Suppressor macrophage treated with lipopolysaccharide for 4 hours (primary cell): ENCODE measurements at regions not wholly inside any gene's neighbourhood (a gene's known extent, or its start where the extent isn't known, plus 50 kb on each side); places are given as distances from the start of the nearest gene placed in this dataset.

Experiments
- DNase-seq: peaks from one replicate; pipeline ENCODE4 v3.0.0-alpha.2; 2020

- DNase-seq, result peak; percentile 24
Measured at GRCh38 chr1:232518349-232518748, 111.6 kb downstream of the SIPA1L2 start.

- no peak for DNase-seq
Measured at GRCh38 chr1:232517204-232517603, 112.7 kb downstream of the SIPA1L2 start.

- DNase-seq, result no peak
Measured at GRCh38 chr1:232515706-232516105, 114.2 kb downstream of the SIPA1L2 start.

GRCh38 chr1:232512712-232513111, 117.2 kb downstream of the SIPA1L2 start:
- DNase-seq, result no peak

- no peak for DNase-seq
Measured at GRCh38 chr1:232511172-232511571, 118.8 kb downstream of the SIPA1L2 start.

- no peak for DNase-seq
Measured at GRCh38 chr1:232510367-232511110, 119.4 kb downstream of the SIPA1L2 start.

DNA sequence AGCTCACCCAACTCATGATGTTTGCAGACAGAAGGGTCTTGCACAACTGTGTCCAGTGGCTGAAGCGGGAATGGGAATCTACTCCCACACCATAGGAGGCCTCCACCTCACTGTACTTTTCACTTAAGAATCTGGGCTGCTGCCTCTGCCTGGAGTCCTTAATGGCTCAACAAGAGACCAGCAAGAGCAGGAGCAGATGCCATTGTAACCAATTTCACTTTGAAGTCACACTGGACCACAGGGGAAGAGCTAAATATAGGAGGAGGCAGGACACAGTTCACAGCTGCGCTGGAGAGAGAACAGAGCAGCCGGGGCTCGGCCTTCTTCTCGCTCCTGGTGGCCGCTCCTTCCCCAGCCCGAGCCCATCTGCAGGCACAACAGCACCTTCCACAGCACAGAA, 120.4 kb downstream of the SIPA1L2 start:
- DNase-seq, result no peak

DNA sequence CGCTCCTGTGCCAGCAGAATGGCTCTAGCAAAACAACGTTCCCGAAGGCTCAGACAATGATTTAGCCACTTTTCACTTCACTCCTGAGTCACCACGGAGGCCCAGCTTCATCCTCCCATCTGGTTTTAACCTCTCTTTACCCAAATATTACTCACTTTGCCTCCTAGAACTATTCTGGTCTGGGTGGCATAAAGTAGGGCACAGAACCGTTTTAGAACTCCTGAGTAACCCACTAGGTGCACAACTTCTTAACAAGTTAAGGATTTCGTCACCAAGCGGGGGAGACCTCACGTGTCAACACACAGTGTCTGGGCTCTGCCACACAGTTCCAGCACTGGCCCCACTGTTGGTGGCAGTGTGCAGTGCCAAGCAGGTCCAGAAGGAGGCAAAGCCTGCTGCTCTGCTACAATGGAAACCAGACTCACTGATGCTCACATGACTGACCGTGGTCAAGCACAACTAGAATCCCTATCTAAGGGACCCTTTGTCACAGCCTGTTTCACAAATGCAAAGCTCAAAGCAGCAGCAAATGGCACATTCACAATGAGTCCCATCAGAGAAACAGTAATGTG, 121.7 kb downstream of the SIPA1L2 start:
- DNase-seq, result no peak

DNA sequence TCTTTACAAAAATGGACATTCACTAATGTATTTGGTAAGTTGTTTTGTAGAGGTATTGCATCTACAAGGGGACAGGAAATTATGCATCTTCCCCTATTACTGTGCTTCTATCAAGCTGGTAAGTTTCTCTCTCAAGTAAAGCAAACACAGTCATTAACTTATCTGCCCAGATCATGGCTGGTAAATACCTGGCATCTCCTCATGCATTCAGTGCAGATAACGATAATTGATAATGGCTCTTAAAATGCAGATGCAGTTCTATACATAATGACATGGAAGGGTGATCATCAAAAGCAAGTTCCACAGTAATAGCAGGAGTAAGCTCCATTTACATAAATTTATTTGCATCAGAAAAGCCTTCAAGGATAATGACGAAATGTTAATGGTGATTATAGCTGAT, 122.4 kb downstream of the SIPA1L2 start:
- DNase-seq, result no peak

- DNase-seq, result no peak
Measured at GRCh38 chr1:232505884-232506283, 124.0 kb downstream of the SIPA1L2 start.

GRCh38 chr1:232504651-232505050, 125.3 kb downstream of the SIPA1L2 start:
- no peak for DNase-seq

DNA sequence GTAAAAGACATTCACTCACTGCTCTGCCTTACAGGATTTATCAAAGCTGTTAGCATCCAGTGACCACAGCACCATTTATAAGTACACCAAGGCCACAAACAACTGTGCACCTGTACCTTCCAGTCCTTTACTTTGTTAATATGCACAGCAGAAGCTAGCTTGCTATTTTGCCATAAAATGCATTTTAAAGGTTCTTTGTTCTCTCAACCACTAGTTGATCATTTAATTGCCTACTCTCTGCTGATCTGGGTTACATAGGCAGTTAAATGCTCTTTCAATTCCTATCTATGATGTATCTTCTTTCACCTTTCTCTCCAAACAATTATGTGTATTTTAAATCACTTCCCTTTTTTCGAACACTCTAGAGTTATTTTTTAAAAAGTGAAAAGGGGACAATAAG, 126.4 kb downstream of the SIPA1L2 start:
- DNase-seq, result no peak

GRCh38 chr1:232501854-232502253, 128.1 kb downstream of the SIPA1L2 start:
- DNase-seq, result no peak

- DNase-seq, result no peak
Measured at GRCh38 chr1:232499188-232499587, 130.7 kb downstream of the SIPA1L2 start.

GRCh38 chr1:232493869-232494268, 136.1 kb downstream of the SIPA1L2 start:
- DNase-seq, result peak; percentile 18

DNA sequence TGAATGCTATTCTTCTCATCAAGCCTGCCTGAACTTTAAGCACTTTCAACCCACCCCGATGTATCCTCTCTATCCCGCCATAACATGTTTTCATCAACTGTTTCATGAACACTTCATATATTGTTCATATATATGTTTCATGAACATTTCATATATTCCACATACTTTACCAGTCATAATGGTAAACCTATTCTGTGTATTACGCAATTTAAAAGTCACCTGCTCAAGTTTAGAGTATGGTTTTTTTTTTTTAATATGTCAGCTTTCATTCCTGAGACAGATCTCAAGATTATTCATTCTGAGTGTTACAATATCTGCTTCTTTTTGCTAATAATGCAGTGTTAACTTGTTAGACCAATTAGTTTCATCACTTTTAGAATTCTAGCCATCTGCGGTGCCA, 140.7 kb downstream of the SIPA1L2 start:
- DNase-seq, result no peak

GRCh38 chr1:232487236-232487635, 142.7 kb downstream of the SIPA1L2 start:
- DNase-seq, result no peak

DNA sequence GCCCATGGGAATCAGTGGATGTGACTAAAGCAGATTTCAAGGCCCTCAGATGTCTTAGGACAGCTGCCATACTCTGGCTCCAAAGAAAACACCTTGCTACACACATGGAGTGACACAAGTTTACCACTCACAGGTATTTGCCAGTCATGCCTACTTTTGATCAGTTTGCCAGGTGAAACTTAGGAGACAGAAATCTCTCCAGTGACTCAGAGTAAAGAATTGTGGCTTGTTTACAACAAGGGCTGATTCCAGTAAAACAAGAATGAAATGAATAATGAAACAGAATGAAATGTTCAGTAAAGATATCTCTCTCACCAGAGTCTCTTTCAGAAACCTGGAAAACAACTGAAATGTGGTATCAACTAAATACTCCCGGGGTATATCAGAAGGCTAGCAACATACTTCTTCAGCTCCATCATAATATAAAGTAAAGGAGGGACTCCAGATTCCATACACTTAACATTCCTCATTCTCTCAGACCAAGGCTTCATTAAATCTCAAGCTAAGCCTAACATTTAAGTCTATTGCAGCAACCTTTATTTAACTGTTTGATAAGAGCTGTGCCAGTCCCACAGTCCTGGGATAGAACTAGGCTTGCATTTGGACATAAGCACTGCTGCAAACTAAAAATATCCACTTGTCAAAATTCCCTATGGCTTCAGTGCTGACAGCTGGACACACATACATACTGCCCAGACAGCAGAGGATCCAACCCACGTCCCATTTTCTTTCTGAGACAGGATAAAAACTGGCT, 143.3 kb downstream of the SIPA1L2 start:
- no peak for DNase-seq

- no peak for DNase-seq
Measured at GRCh38 chr1:232486006-232486405, 143.9 kb downstream of the SIPA1L2 start.

DNA sequence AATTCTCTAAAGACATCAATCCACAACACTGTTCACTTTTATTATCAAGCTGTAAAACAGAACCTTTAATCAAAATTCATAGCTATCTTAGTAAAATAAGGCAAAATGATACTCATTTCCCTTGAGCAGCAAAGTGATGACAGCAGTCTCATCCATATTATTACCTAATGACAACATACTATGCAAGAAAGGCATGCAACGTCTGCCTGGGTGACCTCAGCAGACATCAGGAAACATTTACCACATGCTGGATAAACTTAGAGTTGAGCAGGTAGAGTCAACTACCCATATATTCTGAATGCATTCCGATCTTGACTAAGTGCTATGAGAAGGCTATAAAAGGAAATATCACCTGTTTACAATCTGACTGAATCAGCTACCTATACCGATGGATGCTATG, 145.1 kb downstream of the SIPA1L2 start:
- DNase-seq, result no peak

DNA sequence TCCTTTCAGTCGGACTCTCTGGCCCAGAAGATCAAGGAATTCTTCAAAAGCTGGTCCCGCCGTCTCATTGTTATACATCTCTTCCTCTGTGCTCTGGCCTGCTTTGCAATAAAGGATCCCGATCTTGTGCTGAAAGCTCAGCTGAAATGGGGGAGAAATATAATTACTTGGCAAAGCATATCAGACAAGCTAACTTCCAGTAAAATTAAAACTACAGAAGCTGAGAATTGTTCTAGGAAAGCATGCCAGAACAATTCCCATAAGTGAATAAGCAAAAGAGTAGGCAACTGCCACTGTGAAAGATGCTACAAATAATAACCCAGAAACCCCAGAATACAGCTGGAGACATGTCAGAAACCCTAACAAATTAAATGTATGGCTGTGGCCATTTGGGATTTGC, 146.1 kb downstream of the SIPA1L2 start:
- DNase-seq, result no peak

GRCh38 chr1:232481091-232481490, 148.8 kb downstream of the SIPA1L2 start:
- DNase-seq, result no peak

GRCh38 chr1:232477728-232478127, 152.2 kb downstream of the SIPA1L2 start:
- peak; percentile 17 for DNase-seq

DNA sequence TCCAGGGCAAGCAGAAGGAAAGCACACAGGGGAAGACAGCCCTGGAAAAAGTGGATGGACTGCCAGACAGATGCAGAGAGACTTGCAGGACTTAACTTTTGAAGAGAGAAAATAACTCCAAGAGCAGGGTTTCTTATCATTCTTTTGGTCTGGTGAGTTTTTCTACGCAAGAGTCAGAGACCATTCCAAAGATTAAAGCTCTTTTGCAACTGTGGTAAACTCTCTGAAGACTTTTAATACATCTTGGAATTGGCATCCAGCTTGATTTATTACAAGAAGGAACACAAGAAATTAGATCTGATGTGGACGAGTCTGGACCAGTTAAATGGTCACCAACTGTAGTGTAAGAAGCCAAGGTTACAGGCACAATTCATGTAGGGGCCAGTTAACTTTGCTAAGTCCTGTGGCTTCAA, 153.4 kb downstream of the SIPA1L2 start:
- no peak for DNase-seq
